GM12878 (cell line): ENCODE measurements at regions not wholly inside any gene's neighbourhood (a gene's known extent, or its start where the extent isn't known, plus 50 kb on each side); places are given as distances from the start of the nearest gene placed in this dataset.

ENCODE experiments used
- ATAC-seq: fragments of 200-7000 bp; cut with Tn5 transposase; 3 replicates; pipeline ENCODE4 v1.9.1; 2020; ENCODE audit warnings: mild to moderate bottlenecking, moderate library complexity
- BruUV-seq: library from RNA; stranded (reverse); fragments of 400-500 nt; replicated peaks from 2 replicates; lab custom pipeline; 2021; lab: Mats Ljungman, UMichigan
- CTCF ChIA-PET: fragments of 300-600 bp; sonication (Branson Sonifier 250); formaldehyde crosslinking; extraction: SDS; loops from one replicate; lab custom pipeline; 2021; ENCODE audit warnings: inconsistent platforms; lab: Yijun Ruan, JAX
- POLR2A ChIA-PET: fragments of 350-600 bp; formaldehyde crosslinking; extraction: SDS; loops from one replicate; lab custom pipeline; 2021; ENCODE audit warnings: inconsistent platforms; lab: Charles Lee
- RAD21 ChIA-PET: fragments of 300-600 bp; sonication (Branson Sonifier 250); formaldehyde crosslinking; loops from one replicate; lab custom pipeline; 2023; ENCODE audit warnings: antibody characterized with exemption; ENCODE audit not compliant: unreplicated experiment; lab: Charles Lee
- SMC1A ChIA-PET: fragments of 300-600 bp; sonication (Branson Sonifier 250); formaldehyde crosslinking; loops from one replicate; lab custom pipeline; 2023; ENCODE audit not compliant: unreplicated experiment, uncharacterized antibody; lab: Charles Lee
- DNase-seq: peaks from one replicate; pipeline ENCODE4 v3.0.0-alpha.2; 2011; ENCODE audit warnings: low read depth, low spot score
- FAIRE-seq: peaks from 3 replicates; lab custom pipeline; 2011; peaks lifted over from hg19 to GRCh38; lab: Jason Lieb, UNC
- H2AFZ ChIP-seq: 2 replicates; pipeline ENCODE4 v1.6.0; 2011; ENCODE audit warnings: low read depth, low read length, control low read depth; ENCODE audit not compliant: control insufficient read depth
- H3K27ac ChIP-seq: 2 replicates; pipeline ENCODE4 v1.5.1; 2011; ENCODE audit warnings: control low read depth; ENCODE audit not compliant: control insufficient read depth, insufficient read depth
- H3K27me3 ChIP-seq, 2 experiments: replicated peaks in 1 of 2; 2 replicates each; pipeline versions ENCODE4 v1.6.0 to v1.6.1; 2011; ENCODE audit warnings: low read length in 1 of 2; ENCODE audit not compliant: control insufficient read depth in 2 of 2, insufficient read depth in 2 of 2
- H3K36me3 ChIP-seq, 2 experiments: 2 replicates each; pipeline ENCODE4 v1.5.1; 2011; ENCODE audit warnings: low read length in 1 of 2; ENCODE audit not compliant: control insufficient read depth in 2 of 2, insufficient read depth in 2 of 2
- H3K4me1 ChIP-seq: 2 replicates; pipeline ENCODE4 v1.6.1; 2011; ENCODE audit warnings: mild to moderate bottlenecking, low read length, moderate library complexity, mixed read lengths; ENCODE audit not compliant: control insufficient read depth, insufficient read depth
- H3K4me2 ChIP-seq: 2 replicates; pipeline ENCODE4 v1.6.0; 2011; ENCODE audit warnings: control low read depth; ENCODE audit not compliant: control insufficient read depth, insufficient read depth
- H3K4me3 ChIP-seq: fragments of 200-600 bp; sonication (generic); 2 replicates; pipeline ENCODE4 v1.5.1; 2016
- H3K79me2 ChIP-seq: 2 replicates; pipeline ENCODE4 v1.6.0; 2011; ENCODE audit warnings: low read length; ENCODE audit not compliant: control insufficient read depth, insufficient read depth
- H3K9ac ChIP-seq: 2 replicates; pipeline ENCODE4 v1.8.0; 2011; ENCODE audit warnings: low read length, control low read depth, mixed read lengths; ENCODE audit not compliant: control insufficient read depth, insufficient read depth
- H3K9me3 ChIP-seq: replicated peaks from 3 replicates; pipeline ENCODE4 v1.5.1; 2011; ENCODE audit warnings: mild to moderate bottlenecking, low read length; ENCODE audit not compliant: control insufficient read depth, insufficient read depth
- H4K20me1 ChIP-seq: 2 replicates; pipeline ENCODE4 v1.6.0; 2011; ENCODE audit not compliant: control insufficient read depth, insufficient read depth
- ETV6 ChIP-seq, 2 experiments: fragments of 450-650 bp in 1 of 2; IDR thresholded peaks in 1 of 2; conservative IDR thresholded peaks in 1 of 2; 2 replicates each; pipeline ENCODE4 v1.6.1; 2014; ENCODE audit warnings: antibody characterized with exemption in 1 of 2, borderline replicate concordance in 1 of 2, low read depth in 1 of 2, mild to moderate bottlenecking in 1 of 2, moderate library complexity in 1 of 2
- FOS ChIP-seq: IDR thresholded peaks from 3 replicates; pipeline ENCODE4 v1.6.1; 2011; ENCODE audit warnings: borderline replicate concordance; ENCODE audit not compliant: insufficient read length; ENCODE audit errors: extremely low read depth
- HDAC2 ChIP-seq: fragments of 200-600 bp; sonication (generic); IDR thresholded peaks from 2 replicates; pipeline ENCODE4 v1.6.1; 2017
- MEF2B ChIP-seq: fragments of 450-650 bp; IDR thresholded peaks from 2 replicates; pipeline ENCODE4 v1.6.1; 2018; ENCODE audit warnings: mild to moderate bottlenecking, moderate library complexity; ENCODE audit not compliant: partially characterized antibody, poor library complexity, severe bottlenecking
- MYC ChIP-seq: IDR thresholded peaks from 2 replicates; pipeline ENCODE4 v1.6.1; 2011; ENCODE audit warnings: mild to moderate bottlenecking, low read length, moderate library complexity, inconsistent platforms; ENCODE audit not compliant: insufficient read depth, insufficient replicate concordance, insufficient read length, severe bottlenecking
- RAD51 ChIP-seq: fragments of 450-650 bp; IDR thresholded peaks from 2 replicates; pipeline ENCODE4 v1.6.1; 2016; ENCODE audit warnings: moderate library complexity, mild to moderate bottlenecking, inconsistent platforms
- SMARCA5 ChIP-seq: fragments of 450-650 bp; IDR thresholded peaks from 2 replicates; pipeline ENCODE4 v1.6.1; 2017; ENCODE audit warnings: mild to moderate bottlenecking
- SUPT20H ChIP-seq: IDR thresholded peaks from 2 replicates; pipeline ENCODE4 v1.6.1; 2011; ENCODE audit warnings: low read depth, mild to moderate bottlenecking, low read length, moderate library complexity, borderline replicate concordance; ENCODE audit not compliant: control insufficient read depth
- TAF1 ChIP-seq: IDR thresholded peaks from 2 replicates; pipeline ENCODE4 v1.6.1; 2011; ENCODE audit warnings: mild to moderate bottlenecking, low read depth, low read length, borderline replicate concordance
- YBX1 ChIP-seq: fragments of 450-650 bp; IDR thresholded peaks from 2 replicates; pipeline ENCODE4 v1.6.1; 2016; ENCODE audit warnings: antibody characterized with exemption
- ZBTB4 ChIP-seq: fragments of 450-650 bp; formaldehyde crosslinking; IDR thresholded peaks from 2 replicates; pipeline ENCODE4 v1.4.0; 2022; ENCODE audit warnings: mild to moderate bottlenecking, moderate library complexity
- ZNF592 ChIP-seq: fragments of 450-650 bp; IDR thresholded peaks from 2 replicates; pipeline ENCODE4 v1.6.1; 2017; ENCODE audit warnings: mild to moderate bottlenecking, moderate library complexity
- ZZZ3 ChIP-seq: IDR thresholded peaks from 2 replicates; pipeline ENCODE4 v1.6.1; 2011; ENCODE audit warnings: low read depth; ENCODE audit not compliant: control insufficient read depth, insufficient read length
- WGBS: methylation state at CpG from one replicate; pipeline ENCODE4 v1.1.6; 2016; ENCODE audit warnings: low lambda C conversion rate; ENCODE audit not compliant: insufficient replicate concordance, insufficient coverage; ENCODE audit errors: missing lambda C conversion rate; 5-methylcytosine and 5-hydroxymethylcytosine counted together
- in situ Hi-C: fragments of 300-500 bp; cut with MboI; formaldehyde crosslinking; loops from 9 replicates; pipeline ENCODE4 v1.14.3; 2018; ENCODE audit warnings: mixed read lengths
- intact Hi-C: fragments of 100-400 bp; cut with micrococcal nuclease; formaldehyde crosslinking; loops from one replicate; pipeline ENCODE4 v1.14.2; 2022; ENCODE audit not compliant: unreplicated experiment
- TF ChIP-seq, protein P1 (sequence below): fragments of 150-350 bp; IDR thresholded peaks from 2 replicates; pipeline ENCODE4 v1.6.1; 2014; ENCODE audit warnings: mild to moderate bottlenecking, low read depth, low read length

DNA sequence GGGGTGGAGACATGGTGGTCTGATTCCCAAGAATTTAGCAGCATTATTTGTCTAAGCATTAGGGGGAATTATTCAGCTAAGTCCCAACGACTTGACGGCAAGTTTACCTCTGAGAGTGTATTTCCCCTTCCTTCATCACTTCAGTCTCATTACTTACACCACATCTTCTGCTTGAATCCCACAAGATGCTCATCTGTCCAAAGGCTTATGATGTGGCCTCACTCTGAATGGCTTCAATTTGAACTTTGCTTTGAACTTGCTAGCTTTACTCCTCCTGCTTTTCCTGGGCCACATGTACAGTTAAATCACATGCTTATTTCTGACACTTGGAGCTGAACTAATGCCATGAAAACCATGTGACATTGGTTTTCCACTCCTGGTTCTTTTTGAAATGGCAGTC lies 231.3 kb upstream of the SATB1 start:
- Histone ChIP-seq H3K79me2 (no peaks in the 10 kb centered on the region), H3K4me3 (no peak overlapping the region), H3K4me1 (no peaks in the 10 kb centered on the region), H3K27ac (no peak overlapping the region), H3K27me3 (no peaks in the 10 kb centered on the region), H3K36me3 (no peaks in the 10 kb centered on the region), H3K4me2 (no peak overlapping the region), H2AFZ (no peak overlapping the region), H3K9ac (no peak overlapping the region), H3K9me3 (no peaks in the 10 kb centered on the region), H4K20me1 (no peaks in the 10 kb centered on the region)
- ChIA-PET POLR2A (no interaction called here), RAD21 (interaction anchor here (0.5 kb wide), 1 partner anchor 53 kb away, joined by 3 read pairs; no protein-coding TSS in a partner anchor), SMC1A (interaction anchor here (2.0 kb wide), 1 partner anchor 17 kb away, joined by 6 read pairs; no protein-coding TSS in a partner anchor), CTCF (interaction anchor here (1.2 kb wide), 1 partner anchor 97 kb away, joined by 4 read pairs; no protein-coding TSS in a partner anchor)
- DNase-seq (no peak), ATAC-seq (no peak), FAIRE-seq (no peak)
- in situ Hi-C loops (no loop called here), intact Hi-C loops (no loop called here)
- 39% methylated on average over 2 of the region's 2 CpGs for WGBS
- no TSS peak for BruUV-seq
- TF ChIP-seq, protein P1, sequence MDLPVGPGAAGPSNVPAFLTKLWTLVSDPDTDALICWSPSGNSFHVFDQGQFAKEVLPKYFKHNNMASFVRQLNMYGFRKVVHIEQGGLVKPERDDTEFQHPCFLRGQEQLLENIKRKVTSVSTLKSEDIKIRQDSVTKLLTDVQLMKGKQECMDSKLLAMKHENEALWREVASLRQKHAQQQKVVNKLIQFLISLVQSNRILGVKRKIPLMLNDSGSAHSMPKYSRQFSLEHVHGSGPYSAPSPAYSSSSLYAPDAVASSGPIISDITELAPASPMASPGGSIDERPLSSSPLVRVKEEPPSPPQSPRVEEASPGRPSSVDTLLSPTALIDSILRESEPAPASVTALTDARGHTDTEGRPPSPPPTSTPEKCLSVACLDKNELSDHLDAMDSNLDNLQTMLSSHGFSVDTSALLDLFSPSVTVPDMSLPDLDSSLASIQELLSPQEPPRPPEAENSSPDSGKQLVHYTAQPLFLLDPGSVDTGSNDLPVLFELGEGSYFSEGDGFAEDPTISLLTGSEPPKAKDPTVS = no peak
- TF ChIP-seq ZNF592 = no peak
- TF ChIP-seq SUPT20H = no peak
- TF ChIP-seq ZZZ3 = no peak
- TF ChIP-seq FOS = no peak
- no peak for TF ChIP-seq RAD51
- TF ChIP-seq MEF2B = no peak
- no peak for TF ChIP-seq ETV6 (conservative IDR thresholded peaks at IDR 0.05 in 1 of 2, IDR thresholded peaks at IDR 0.05 in 1 of 2; ENCODE audit: borderline replicate concordance in 1 of 2, low read depth in 1 of 2)
- no peak for TF ChIP-seq ZBTB4
- TF ChIP-seq YBX1 = no peak
- no peak for TF ChIP-seq MYC
- TF ChIP-seq TAF1 = no peak
- no peak for TF ChIP-seq SMARCA5
- TF ChIP-seq HDAC2 = no peak
